IMR-90 (cell line): ENCODE measurements at regions not wholly inside any gene's neighbourhood (a gene's known extent, or its start where the extent isn't known, plus 50 kb on each side); places are given as distances from the start of the nearest gene placed in this dataset.

Source experiments
- ATAC-seq: fragments of 200-7000 bp; cut with Tn5 transposase; 2 replicates; pipeline ENCODE4 v1.9.1; 2020; ENCODE audit warnings: low read depth, mild to moderate bottlenecking, moderate library complexity
- BruUV-seq: library from RNA; stranded (reverse); fragments of 400-500 nt; replicated peaks from 2 replicates; lab custom pipeline; 2021; lab: Mats Ljungman, UMichigan
- CTCF ChIA-PET: fragments of 300-600 bp; formaldehyde crosslinking; extraction: SDS; loops from one replicate; lab custom pipeline; 2021; ENCODE audit warnings: antibody characterized with exemption; lab: Yijun Ruan, JAX
- POLR2A ChIA-PET: fragments of 300-600 bp; sonication (Branson Sonifier 250); formaldehyde crosslinking; loops from one replicate; lab custom pipeline; 2022; ENCODE audit warnings: antibody characterized with exemption; ENCODE audit not compliant: unreplicated experiment; lab: Charles Lee
- DNase-seq: peaks from one replicate; pipeline ENCODE4 v3.0.0; 2013
- H2AFZ ChIP-seq: replicated peaks from 2 replicates; pipeline ENCODE3; 2013; ENCODE audit warnings: low read length, mild to moderate bottlenecking; ENCODE audit not compliant: poor library complexity
- H2AK5ac ChIP-seq: 2 replicates; pipeline ENCODE4 v1.6.1; 2013; ENCODE audit warnings: low read depth, low read length, inconsistent platforms
- H2AK9ac ChIP-seq: replicated peaks from 2 replicates; pipeline ENCODE3; 2013; ENCODE audit warnings: mild to moderate bottlenecking, low read depth, low read length, moderate library complexity; ENCODE audit not compliant: poor library complexity
- H2BK120ac ChIP-seq: 2 replicates; pipeline ENCODE4 v1.6.1; 2013; ENCODE audit warnings: low read depth, low read length, inconsistent platforms
- H2BK15ac ChIP-seq: 3 replicates; pipeline ENCODE4 v1.6.1; 2013; ENCODE audit warnings: low read depth, low read length, inconsistent platforms
- H2BK20ac ChIP-seq: 2 replicates; pipeline ENCODE4 v1.6.1; 2013; ENCODE audit warnings: low read depth, mild to moderate bottlenecking, inconsistent platforms, low read length, moderate library complexity
- H2BK5ac ChIP-seq: 2 replicates; pipeline ENCODE4 v1.6.1; 2013; ENCODE audit warnings: mild to moderate bottlenecking, low read depth, low read length, inconsistent platforms; ENCODE audit not compliant: poor library complexity, severe bottlenecking
- H3K14ac ChIP-seq: replicated peaks from 2 replicates; pipeline ENCODE4 v1.6.1; 2013; ENCODE audit warnings: low read depth, low read length, inconsistent platforms
- H3K18ac ChIP-seq: 2 replicates; pipeline ENCODE4 v1.6.1; 2013; ENCODE audit warnings: low read depth, low read length, control low read depth
- H3K23ac ChIP-seq: 2 replicates; pipeline ENCODE4 v1.6.1; 2013; ENCODE audit warnings: low read depth, low read length, inconsistent platforms
- H3K27ac ChIP-seq: 2 replicates; pipeline ENCODE4 v1.5.1; 2013; ENCODE audit warnings: mild to moderate bottlenecking, control low read depth, low read length; ENCODE audit not compliant: insufficient read depth
- H3K27me3 ChIP-seq: 2 replicates; pipeline ENCODE4 v1.6.1; 2013; ENCODE audit warnings: low read length; ENCODE audit not compliant: control insufficient read depth, insufficient read depth
- H3K36me3 ChIP-seq: 2 replicates; pipeline ENCODE4 v1.6.1; 2013; ENCODE audit warnings: low read length, mixed read lengths; ENCODE audit not compliant: control insufficient read depth, insufficient read depth
- H3K4ac ChIP-seq: 2 replicates; pipeline ENCODE4 v1.6.1; 2013; ENCODE audit warnings: low read depth, low read length, inconsistent platforms
- H3K4me1 ChIP-seq: 2 replicates; pipeline ENCODE4 v1.6.1; 2013; ENCODE audit warnings: low read length, mixed read lengths; ENCODE audit not compliant: control insufficient read depth, insufficient read depth
- H3K4me2 ChIP-seq: 2 replicates; pipeline ENCODE4 v1.6.1; 2013; ENCODE audit warnings: low read depth, mild to moderate bottlenecking, control low read depth, low read length, moderate library complexity
- H3K4me3 ChIP-seq: 2 replicates; pipeline ENCODE4 v1.5.1; 2013; ENCODE audit warnings: low read depth, mild to moderate bottlenecking, control low read depth, low read length, moderate library complexity; ENCODE audit not compliant: insufficient read depth
- H3K56ac ChIP-seq: 2 replicates; pipeline ENCODE4 v1.6.1; 2013; ENCODE audit warnings: low read length, inconsistent platforms; ENCODE audit not compliant: insufficient read depth; ENCODE audit errors: extremely low read depth
- H3K79me1 ChIP-seq, 2 experiments: 2 replicates each; pipeline ENCODE4 v1.6.1; 2013; ENCODE audit warnings: low read length in 2 of 2, inconsistent platforms in 1 of 2, low read depth in 1 of 2
- H3K9ac ChIP-seq: 2 replicates; pipeline ENCODE4 v1.6.1; 2013; ENCODE audit warnings: low read depth, low read length, control low read depth
- H3K9me1 ChIP-seq: 2 replicates; pipeline ENCODE4 v1.6.1; 2013; ENCODE audit warnings: low read length, inconsistent platforms; ENCODE audit not compliant: insufficient read depth
- H3K9me3 ChIP-seq: 2 replicates; pipeline ENCODE4 v1.6.1; 2013; ENCODE audit warnings: low read length; ENCODE audit not compliant: control insufficient read depth, insufficient read depth
- H4K20me1 ChIP-seq: 2 replicates; pipeline ENCODE4 v1.6.1; 2013; ENCODE audit warnings: low read length, inconsistent platforms; ENCODE audit not compliant: insufficient read depth
- H4K5ac ChIP-seq: 2 replicates; pipeline ENCODE4 v1.6.1; 2013; ENCODE audit warnings: mild to moderate bottlenecking, low read depth, low read length, control low read depth
- H4K8ac ChIP-seq, 2 experiments: 2 replicates each; pipeline ENCODE4 v1.6.1; 2013; ENCODE audit warnings: low read depth in 2 of 2, low read length in 2 of 2, control low read depth in 1 of 2, inconsistent platforms in 1 of 2
- H4K91ac ChIP-seq: 2 replicates; pipeline ENCODE4 v1.6.1; 2013; ENCODE audit warnings: low read depth, low read length, inconsistent platforms; ENCODE audit not compliant: insufficient read depth
- BHLHE40 ChIP-seq: fragments of 150-350 bp; IDR thresholded peaks from 2 replicates; pipeline ENCODE4 v1.6.1; 2016; ENCODE audit warnings: mild to moderate bottlenecking, low read depth, low read length
- CEBPB ChIP-seq: IDR thresholded peaks from 2 replicates; pipeline ENCODE4 v1.6.1; 2012; ENCODE audit warnings: low read depth, low read length, improper control_type of control experiment
- CHD1 ChIP-seq: IDR thresholded peaks from 2 replicates; pipeline ENCODE4 v1.6.1; 2012; ENCODE audit warnings: low read depth, low read length, improper control_type of control experiment
- FOS ChIP-seq: fragments of 150-350 bp; IDR thresholded peaks from 2 replicates; pipeline ENCODE4 v1.6.1; 2016; ENCODE audit warnings: low read depth, low read length
- MAFK ChIP-seq: IDR thresholded peaks from 2 replicates; pipeline ENCODE4 v1.6.1; 2012; ENCODE audit warnings: low read depth, low read length, improper control_type of control experiment
- MAZ ChIP-seq: IDR thresholded peaks from 2 replicates; pipeline ENCODE4 v1.6.1; 2012; ENCODE audit warnings: low read depth, mild to moderate bottlenecking, low read length, improper control_type of control experiment, moderate library complexity, borderline replicate concordance
- MXI1 ChIP-seq: IDR thresholded peaks from 2 replicates; pipeline ENCODE4 v1.6.1; 2012; ENCODE audit warnings: low read depth, mild to moderate bottlenecking, low read length, moderate library complexity, borderline replicate concordance
- NFE2L2 ChIP-seq: fragments of 150-350 bp; IDR thresholded peaks from 2 replicates; pipeline ENCODE4 v1.6.1; 2016; ENCODE audit warnings: low read depth, mild to moderate bottlenecking, low read length
- POLR2A ChIP-seq: IDR thresholded peaks from 2 replicates; pipeline ENCODE4 v1.6.1; 2012; ENCODE audit warnings: mild to moderate bottlenecking, low read depth, low read length
- RAD21 ChIP-seq: IDR thresholded peaks from 2 replicates; pipeline ENCODE4 v1.6.1; 2012; ENCODE audit warnings: low read length, improper control_type of control experiment
- RCOR1 ChIP-seq: IDR thresholded peaks from 2 replicates; pipeline ENCODE4 v1.6.1; 2012; ENCODE audit warnings: mild to moderate bottlenecking, low read length, improper control_type of control experiment; ENCODE audit not compliant: insufficient replicate concordance
- RFX5 ChIP-seq: IDR thresholded peaks from 2 replicates; pipeline ENCODE4 v1.8.0; 2012; ENCODE audit warnings: low read depth, mild to moderate bottlenecking, low read length, moderate library complexity
- SMC3 ChIP-seq: fragments of 150-350 bp; IDR thresholded peaks from 2 replicates; pipeline ENCODE4 v1.6.1; 2016; ENCODE audit warnings: low read depth, mild to moderate bottlenecking, antibody characterized with exemption, low read length, moderate library complexity
- USF2 ChIP-seq: fragments of 150-350 bp; IDR thresholded peaks from 2 replicates; pipeline ENCODE4 v1.6.1; 2017; ENCODE audit warnings: mild to moderate bottlenecking, antibody characterized with exemption, low read length, low read depth
- WGBS, 2 experiments: methylation state at CpG; one replicate each; pipeline versions ENCODE4 v1.1.5 to v1.1.7; 2013; ENCODE audit warnings: missing lambda C conversion rate in 2 of 2; ENCODE audit not compliant: insufficient read length in 1 of 2; ENCODE audit errors: extremely low coverage in 2 of 2; 5-methylcytosine and 5-hydroxymethylcytosine counted together
- dilution Hi-C: fragments of 300-500 bp; cut with HindIII; formaldehyde crosslinking; loops from one replicate; pipeline ENCODE4 v1.14.3; 2018; ENCODE audit warnings: low sequenced_read_pairs; ENCODE audit not compliant: unreplicated experiment
- in situ Hi-C: fragments of 300-500 bp; cut with MboI; formaldehyde crosslinking; loops from 3 replicates; pipeline ENCODE4 v1.14.3; 2019; ENCODE audit warnings: low sequenced_read_pairs, inconsistent platforms, mixed read lengths
- intact Hi-C: fragments of 100-400 bp; cut with micrococcal nuclease; formaldehyde crosslinking; loops from 2 replicates; pipeline ENCODE4 v1.10.0; 2022
- TF ChIP-seq, protein P1 (sequence below): fragments of 150-350 bp; IDR thresholded peaks from 2 replicates; pipeline ENCODE4 v1.6.1; 2016; ENCODE audit warnings: low read depth, mild to moderate bottlenecking, low read length, moderate library complexity, borderline replicate concordance
- TF ChIP-seq, protein P2 (sequence below): conservative IDR thresholded peaks from 2 replicates; pipeline ENCODE4 v1.5.1; 2012; ENCODE audit warnings: mild to moderate bottlenecking, low read depth, low read length, improper control_type of control experiment

DNA sequence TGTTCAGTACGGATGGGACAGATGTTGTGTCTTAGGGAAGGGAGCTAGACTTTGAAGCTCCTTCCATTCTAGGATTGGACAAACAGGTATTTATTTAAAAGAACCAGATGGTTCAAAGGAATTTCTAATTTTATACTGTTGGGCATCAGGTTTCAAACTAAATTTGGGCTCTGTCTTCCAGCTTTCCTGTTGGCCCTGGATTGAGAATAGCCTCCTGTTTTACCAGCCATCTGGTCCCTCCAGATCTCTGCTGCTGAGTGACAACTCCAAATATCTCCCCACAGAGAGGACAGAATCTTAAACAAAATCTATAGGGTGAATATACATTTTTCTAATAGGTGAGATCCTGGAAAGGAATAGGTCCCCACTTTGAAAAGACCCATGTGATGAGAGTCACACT is 52.5 kb upstream of the CNIH3 start:
- Histone ChIP-seq H3K56ac (no peak overlapping the region), H4K91ac (no peak overlapping the region), H2BK15ac (peak overlapping the region; percentile 94; the same call in 1 of the 3 replicates), H3K9me3 (0 out of 2 replicates have a peak, but pooled peaks cover 1% of the 10 kb centered on the region), H3K36me3 (no peaks in the 10 kb centered on the region), H2AK5ac (peak overlapping the region; percentile 77; the same call in 1 of the 2 replicates), H3K27me3 (no peaks in the 10 kb centered on the region), H4K8ac (peak overlapping the region in 1 of 2 experiments; percentile 42; a peak in 1 of 4 replicates), H3K27ac (no peak overlapping the region), H2AK9ac (no peak overlapping the region), H4K5ac (no peak overlapping the region), H4K20me1 (no peaks in the 10 kb centered on the region; the same call in 1 of the 2 replicates), H3K9ac (no peak overlapping the region), H3K4ac (peak overlapping the region; percentile 67), H3K4me2 (no peak overlapping the region), H3K18ac (no peak overlapping the region), H3K4me3 (no peak overlapping the region), H3K14ac (peak overlapping the region; percentile 66; the same call in 1 of the 2 replicates), H2BK5ac (peak overlapping the region; percentile 45), H3K9me1 (peaks cover 17% of the 10 kb centered on the region), H3K79me1 (0 out of 4 replicates have a peak, but pooled peaks cover 0 to 5% of the 10 kb centered on the region in 2 experiments), H3K23ac (no peak overlapping the region), H3K4me1 (peaks cover 14% of the 10 kb centered on the region), H2BK120ac (peak overlapping the region; percentile 70), H2BK20ac (peak overlapping the region; percentile 68; the same call in 1 of the 2 replicates), H2AFZ (no peak overlapping the region)
- POLR2A ChIA-PET, result no interaction called here
- TF ChIP-seq FOS (no peak), RCOR1 (no peak), MXI1 (no peak), SMC3 (no peak), USF2 (no peak), MAFK (no peak), BHLHE40 (no peak), RAD21 (no peak), MAZ (no peak), RFX5 (no peak), POLR2A (no peak), CHD1 (no peak), CEBPB (no peak), NFE2L2 (no peak)
- TF ChIP-seq, protein P1, sequence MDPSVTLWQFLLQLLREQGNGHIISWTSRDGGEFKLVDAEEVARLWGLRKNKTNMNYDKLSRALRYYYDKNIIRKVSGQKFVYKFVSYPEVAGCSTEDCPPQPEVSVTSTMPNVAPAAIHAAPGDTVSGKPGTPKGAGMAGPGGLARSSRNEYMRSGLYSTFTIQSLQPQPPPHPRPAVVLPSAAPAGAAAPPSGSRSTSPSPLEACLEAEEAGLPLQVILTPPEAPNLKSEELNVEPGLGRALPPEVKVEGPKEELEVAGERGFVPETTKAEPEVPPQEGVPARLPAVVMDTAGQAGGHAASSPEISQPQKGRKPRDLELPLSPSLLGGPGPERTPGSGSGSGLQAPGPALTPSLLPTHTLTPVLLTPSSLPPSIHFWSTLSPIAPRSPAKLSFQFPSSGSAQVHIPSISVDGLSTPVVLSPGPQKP, result no peak
- TF ChIP-seq, protein P2, sequence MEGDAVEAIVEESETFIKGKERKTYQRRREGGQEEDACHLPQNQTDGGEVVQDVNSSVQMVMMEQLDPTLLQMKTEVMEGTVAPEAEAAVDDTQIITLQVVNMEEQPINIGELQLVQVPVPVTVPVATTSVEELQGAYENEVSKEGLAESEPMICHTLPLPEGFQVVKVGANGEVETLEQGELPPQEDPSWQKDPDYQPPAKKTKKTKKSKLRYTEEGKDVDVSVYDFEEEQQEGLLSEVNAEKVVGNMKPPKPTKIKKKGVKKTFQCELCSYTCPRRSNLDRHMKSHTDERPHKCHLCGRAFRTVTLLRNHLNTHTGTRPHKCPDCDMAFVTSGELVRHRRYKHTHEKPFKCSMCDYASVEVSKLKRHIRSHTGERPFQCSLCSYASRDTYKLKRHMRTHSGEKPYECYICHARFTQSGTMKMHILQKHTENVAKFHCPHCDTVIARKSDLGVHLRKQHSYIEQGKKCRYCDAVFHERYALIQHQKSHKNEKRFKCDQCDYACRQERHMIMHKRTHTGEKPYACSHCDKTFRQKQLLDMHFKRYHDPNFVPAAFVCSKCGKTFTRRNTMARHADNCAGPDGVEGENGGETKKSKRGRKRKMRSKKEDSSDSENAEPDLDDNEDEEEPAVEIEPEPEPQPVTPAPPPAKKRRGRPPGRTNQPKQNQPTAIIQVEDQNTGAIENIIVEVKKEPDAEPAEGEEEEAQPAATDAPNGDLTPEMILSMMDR, result no peak
- ATAC-seq (no peak), DNase-seq (no peak)
- no TSS peak for BruUV-seq
- intact Hi-C loops, result no loop called here
- in situ Hi-C loops, result no loop called here
- dilution Hi-C loops, result no loop called here
- WGBS, 2 experiments, result no CpG with 5 or more reads among the region's 1 CpG
- CTCF ChIA-PET, result no interaction called here
